Adrenal gland (tissue), 5 donors: ENCODE measurements at regions not wholly inside any gene's neighbourhood (a gene's known extent, or its start where the extent isn't known, plus 50 kb on each side); places are given as distances from the start of the nearest gene placed in this dataset.

Source experiments
- CTCF ChIP-seq, 6 experiments: fragments of 450-650 bp in 4 of 6; fragments of 200-600 bp in 2 of 6; sonication (generic) in 1 of 6; IDR thresholded peaks; 1 replicate in 5 of 6; 2 replicates in 1 of 6; pipeline versions ENCODE4 v1.5.1 to v1.8.0; 2016 to 2021; ENCODE audit warnings: antibody characterized with exemption in 6 of 6, mild to moderate bottlenecking in 2 of 6, moderate library complexity in 1 of 6
- POLR2A ChIP-seq, 2 donors: fragments of 450-650 bp; IDR thresholded peaks; one replicate each; pipeline ENCODE4 v1.6.1; 2017; ENCODE audit warnings: antibody characterized with exemption in 2 of 2, mild to moderate bottlenecking in 2 of 2, moderate library complexity in 1 of 2
- donor health status: DM: no; HTN: no; CAD: no.

GRCh38 chr3:31417486-31417885 is 115.2 kb upstream of the STT3B start:
- no peak for TF ChIP-seq POLR2A (IDR thresholded peaks at IDR 0.05)
- TF ChIP-seq CTCF (IDR thresholded peaks at IDR 0.05) = no peak
